Testis (tissue), 2 donors: ENCODE measurements at regions not wholly inside any gene's neighbourhood (a gene's known extent, or its start where the extent isn't known, plus 50 kb on each side); places are given as distances from the start of the nearest gene placed in this dataset.

ENCODE experiments used
- CTCF ChIP-seq, 3 experiments: fragments of 450-650 bp in 2 of 3; fragments of 200-600 bp in 1 of 3; sonication (generic) in 1 of 3; IDR thresholded peaks; one replicate each; pipeline ENCODE4 v1.5.1; 2016 to 2019; ENCODE audit warnings: antibody characterized with exemption in 3 of 3, mild to moderate bottlenecking in 2 of 3, moderate library complexity in 1 of 3
- POLR2A ChIP-seq: fragments of 450-650 bp; IDR thresholded peaks from one replicate; pipeline ENCODE4 v1.6.1; 2017; ENCODE audit warnings: antibody characterized with exemption, mild to moderate bottlenecking, moderate library complexity

DNA sequence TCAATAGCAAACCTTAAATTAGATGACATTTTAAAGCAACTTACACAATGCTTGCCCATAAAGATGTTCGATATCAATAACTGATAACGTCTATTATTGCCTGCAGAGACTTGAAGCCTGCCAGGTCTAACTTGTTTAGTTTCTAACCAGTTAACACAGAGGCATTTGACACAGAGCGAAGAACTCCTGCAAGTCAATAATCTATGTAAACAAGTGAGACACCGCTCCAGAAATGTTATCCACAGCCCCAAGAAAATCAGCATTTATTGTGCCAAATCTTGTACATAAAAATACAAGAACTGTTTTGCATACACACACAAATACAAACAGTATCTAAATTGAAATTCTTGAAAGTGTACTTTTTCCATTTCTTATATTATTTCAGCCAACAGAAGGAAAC is 236.0 kb upstream of the DIO3 start:
- TF ChIP-seq CTCF (IDR thresholded peaks at IDR 0.05) = no peak
- no peak for TF ChIP-seq POLR2A
